ENCODE measurements at regions not wholly inside any gene's neighbourhood (a gene's known extent, or its start where the extent isn't known, plus 50 kb on each side); places are given as distances from the start of the nearest gene placed in this dataset.

DNA sequence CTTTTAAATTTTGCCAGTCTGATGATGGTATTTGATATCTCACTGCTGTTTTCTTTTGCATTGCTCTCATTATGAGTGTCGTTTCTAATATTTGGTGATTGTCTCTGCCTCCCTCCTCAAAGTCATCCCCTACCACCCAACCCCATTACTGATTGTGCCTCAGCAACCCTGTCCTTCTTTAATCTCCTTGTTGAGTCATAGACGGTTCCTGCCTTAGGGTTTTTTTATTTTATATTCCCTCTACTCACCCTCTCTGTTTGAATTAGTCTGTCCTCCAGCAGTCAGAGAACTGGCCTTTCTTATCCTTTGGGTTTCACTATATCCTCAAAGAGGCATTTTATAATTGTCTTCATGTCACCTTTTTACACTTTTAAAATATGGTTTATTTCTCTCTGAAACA is 409.3 kb upstream of the CPEB2 start:
- DNase-seq, result no peak

- peak; percentile 4 for DNase-seq
Measured at GRCh38 chr4:14596028-14596427, 406.3 kb upstream of the CPEB2 start.

DNA sequence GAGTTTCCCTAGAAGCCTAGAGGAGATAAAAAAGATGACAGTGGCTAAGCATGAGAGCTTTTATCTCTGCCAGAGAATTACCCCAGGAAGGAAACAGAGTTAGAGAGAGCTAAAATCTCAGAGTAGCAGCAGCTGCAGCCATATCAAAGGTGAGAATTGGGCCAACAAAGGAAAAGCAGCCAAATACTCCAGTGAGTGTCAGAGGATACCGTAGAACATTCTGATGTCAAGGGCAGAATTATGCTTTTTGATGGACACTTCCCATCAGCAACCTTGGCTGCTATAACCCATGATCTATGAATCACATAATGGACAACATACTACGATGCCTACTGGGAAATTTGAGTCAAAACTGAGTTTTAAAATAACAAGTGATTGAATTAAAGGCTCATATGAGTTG is 405.8 kb upstream of the CPEB2 start:
- no peak for DNase-seq

GRCh38 chr4:14596904-14597303 is 405.4 kb upstream of the CPEB2 start:
- DNase-seq, result no peak

DNA sequence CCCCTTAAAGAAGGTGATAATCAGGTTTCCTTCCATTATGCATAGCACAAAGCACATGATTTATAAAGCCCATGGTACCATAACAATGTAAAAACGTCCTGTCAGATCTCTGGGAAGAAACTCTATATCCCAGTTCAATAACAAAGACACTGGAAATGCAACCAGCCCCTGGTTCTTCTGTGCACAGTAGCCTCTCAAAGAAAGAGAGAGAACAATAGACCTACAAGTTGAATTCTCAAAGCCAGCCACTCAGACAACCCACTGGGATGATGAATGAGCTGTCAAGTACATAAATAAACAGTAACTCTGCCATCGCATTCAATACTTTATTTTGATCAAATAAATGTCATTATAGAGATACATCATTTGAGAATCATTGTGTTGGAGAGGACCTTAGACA is 400.1 kb upstream of the CPEB2 start:
- DNase-seq, result no peak

DNA sequence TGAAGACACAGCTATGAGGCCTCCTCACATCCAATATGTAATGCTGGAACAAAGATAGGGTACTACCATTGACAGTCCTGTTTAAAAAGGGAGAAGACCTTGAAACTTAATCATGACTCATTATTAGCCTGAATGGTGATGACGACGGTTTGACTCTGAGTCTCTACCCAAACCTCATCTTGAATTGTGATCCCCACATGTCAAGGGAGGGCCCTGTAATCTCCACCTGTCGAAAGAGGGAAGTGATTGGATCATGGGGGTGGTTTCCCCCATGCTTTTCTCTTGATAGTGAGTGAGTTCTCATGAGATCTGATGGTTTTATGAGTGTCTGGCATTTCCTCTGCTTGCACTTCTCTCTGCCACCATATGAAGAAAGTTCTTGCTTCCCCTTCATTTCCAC is 395.3 kb upstream of the CPEB2 start:
- no peak for DNase-seq

GRCh38 chr4:14607578-14607977 is 394.7 kb upstream of the CPEB2 start:
- no peak for DNase-seq

GRCh38 chr4:14608630-14609029 is 393.7 kb upstream of the CPEB2 start:
- no peak for DNase-seq

GRCh38 chr4:14614840-14615239 is 387.4 kb upstream of the CPEB2 start:
- no peak for DNase-seq

DNA sequence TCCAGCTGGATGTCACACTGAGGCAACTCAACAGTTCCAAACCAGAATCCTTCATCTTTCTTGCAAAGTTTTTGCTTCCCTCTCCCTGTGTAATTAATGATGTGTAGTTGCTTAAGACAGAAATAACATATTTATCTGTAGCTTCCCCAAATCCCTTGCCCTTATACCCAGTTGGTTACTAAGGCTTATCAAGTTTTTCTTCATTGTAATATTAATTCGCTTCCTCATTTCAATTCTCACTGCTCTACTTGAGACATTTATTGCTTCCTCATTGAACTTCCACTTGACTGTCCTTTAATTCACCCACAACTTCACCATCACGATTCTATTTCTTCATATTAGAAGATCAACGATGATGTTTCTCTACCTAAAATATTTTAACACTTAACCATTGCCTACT is 386.6 kb upstream of the CPEB2 start:
- peak; percentile 5 for DNase-seq

DNA sequence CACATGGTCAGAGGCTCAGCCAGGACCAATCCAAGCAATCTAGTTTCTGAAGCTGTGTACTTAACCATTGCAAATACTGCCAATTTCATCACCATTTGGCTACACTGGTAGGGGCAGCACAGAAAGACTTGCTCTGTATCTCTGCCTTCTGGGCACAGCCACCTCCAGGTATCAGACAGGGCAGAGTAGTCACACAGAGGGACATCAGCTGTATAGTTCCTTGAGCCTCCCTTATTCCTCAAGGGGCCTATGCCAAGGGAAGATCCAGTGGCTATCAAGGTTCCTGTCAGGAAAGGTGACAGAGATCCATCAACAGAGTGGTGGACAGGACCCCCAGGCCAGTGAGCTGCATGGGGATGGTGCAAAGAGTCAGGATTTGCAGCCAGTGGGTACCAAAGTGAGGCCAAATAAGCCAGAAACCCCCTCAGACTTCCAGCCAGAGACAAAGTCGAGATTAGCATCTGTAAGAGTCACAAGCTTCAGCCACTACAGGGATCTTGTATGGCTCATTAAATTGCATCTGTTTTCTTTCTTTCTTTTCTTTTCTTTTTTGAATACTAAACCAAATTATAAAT is 381.6 kb upstream of the CPEB2 start:
- no peak for DNase-seq

- DNase-seq, result no peak
Measured at GRCh38 chr4:14621731-14622463, 380.4 kb upstream of the CPEB2 start.

GRCh38 chr4:14627038-14627437 is 375.2 kb upstream of the CPEB2 start:
- DNase-seq, result no peak

DNA sequence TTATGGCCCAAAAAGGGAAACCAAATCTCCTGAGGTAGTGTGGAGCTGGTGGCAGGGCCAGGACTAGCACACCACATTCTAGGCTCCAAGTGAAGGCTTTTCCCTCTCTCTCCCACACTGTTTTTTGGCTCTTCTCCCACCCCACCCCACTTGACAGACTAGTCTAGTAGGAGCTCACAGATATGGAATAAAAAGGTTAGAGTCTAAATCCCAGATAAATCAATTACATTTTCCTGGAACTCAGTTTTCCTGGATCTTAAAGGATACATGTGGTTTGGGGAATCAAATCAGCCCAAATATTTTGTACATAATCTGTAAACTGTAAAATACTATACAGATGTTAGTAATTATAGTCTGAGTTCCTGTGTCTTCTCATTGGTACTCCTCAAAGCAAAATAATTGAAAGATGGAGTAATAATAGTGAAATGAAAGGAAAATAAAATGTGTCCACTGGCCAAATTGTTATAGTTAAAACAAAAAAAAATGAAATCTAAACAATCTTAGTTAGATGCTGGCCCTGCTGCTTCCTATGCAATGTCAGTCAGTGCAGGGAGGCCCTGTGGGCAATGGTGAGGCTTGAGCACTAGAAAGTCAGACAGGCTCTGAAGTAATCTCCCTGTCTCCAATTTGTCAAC is 370.4 kb upstream of the CPEB2 start:
- DNase-seq, result no peak

- DNase-seq, result no peak
Measured at GRCh38 chr4:14636563-14636962, 365.7 kb upstream of the CPEB2 start.

- DNase-seq, result no peak
Measured at GRCh38 chr4:14640476-14640875, 361.8 kb upstream of the CPEB2 start.

DNA sequence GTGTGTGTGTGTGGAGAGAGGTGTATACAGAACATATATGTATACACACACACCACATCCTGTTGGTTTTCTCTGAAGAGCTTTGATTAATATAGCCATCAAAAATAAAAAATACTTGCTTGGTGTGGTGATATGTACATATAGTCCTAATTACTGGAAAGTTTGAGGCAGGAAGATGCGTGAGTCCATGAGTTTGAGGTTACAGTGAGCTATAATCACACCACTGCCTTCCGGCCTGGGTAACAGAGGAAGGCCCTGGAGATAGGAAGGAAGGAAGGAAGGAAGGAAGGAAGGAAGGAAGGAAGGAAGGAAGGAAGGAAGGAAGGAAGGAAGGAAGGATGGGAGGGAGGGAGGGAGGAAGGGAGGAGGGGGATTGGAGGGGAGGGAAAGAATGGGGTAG is 360.4 kb upstream of the CPEB2 start:
- no peak for DNase-seq

DNA sequence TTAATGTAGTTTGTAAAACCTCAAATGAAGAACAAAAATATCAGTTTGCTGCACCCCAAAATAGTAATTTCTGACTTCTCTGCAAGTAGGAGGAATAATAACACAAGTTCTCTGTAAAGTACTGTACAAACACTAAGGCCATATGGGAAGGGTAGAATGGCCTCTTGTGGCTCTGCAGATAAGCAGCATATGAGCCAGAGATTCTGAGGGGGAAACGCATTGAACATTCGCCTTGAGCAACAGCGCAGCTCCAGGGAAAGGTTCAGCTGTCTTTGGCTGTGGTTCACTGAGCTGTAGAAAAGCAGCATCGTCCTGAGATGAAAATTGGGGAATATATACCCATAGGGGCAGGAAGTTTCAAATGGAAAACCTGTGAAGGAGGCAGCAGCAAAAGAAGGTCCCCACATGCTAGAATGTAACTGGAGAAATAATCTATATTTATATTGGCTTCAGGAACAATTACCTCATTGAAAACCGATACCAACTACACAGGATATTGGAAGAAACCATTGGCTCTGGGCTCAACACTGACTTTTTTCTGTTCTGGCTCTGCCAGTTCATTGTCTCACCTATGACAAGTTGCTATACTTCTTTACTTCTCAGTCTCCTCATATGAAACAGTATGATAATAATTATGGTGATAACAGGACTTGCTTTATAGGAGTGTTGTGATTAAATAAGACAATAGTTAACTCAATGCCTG is 357.6 kb upstream of the CPEB2 start:
- no peak for DNase-seq

- DNase-seq, result peak; percentile 10
Measured at GRCh38 chr4:14646831-14647230, 355.4 kb upstream of the CPEB2 start.

- no peak for DNase-seq
Measured at GRCh38 chr4:14650127-14650526, 352.2 kb upstream of the CPEB2 start.

GRCh38 chr4:14652522-14652921 is 349.8 kb upstream of the CPEB2 start:
- DNase-seq, result no peak

GRCh38 chr4:14653338-14653737 is 348.9 kb upstream of the CPEB2 start:
- DNase-seq, result no peak

DNA sequence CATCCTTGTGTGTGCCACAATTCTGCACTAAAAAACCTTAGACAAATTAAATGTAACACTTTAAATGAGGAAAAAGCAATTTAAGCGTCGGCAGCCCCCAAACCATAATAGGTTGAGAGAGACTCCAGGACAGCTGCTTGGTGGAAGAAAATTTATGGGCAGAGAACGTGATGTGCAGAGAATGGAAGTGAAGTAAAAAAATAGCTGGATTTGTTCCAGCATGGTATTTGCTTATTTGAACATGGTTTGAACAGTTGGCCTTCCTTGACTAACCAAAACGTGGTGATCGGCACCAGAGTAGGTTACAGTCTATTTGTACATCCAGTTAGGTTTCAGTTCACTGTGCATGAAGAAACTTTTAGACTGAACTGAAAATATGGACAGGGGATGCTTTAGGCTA is 343.0 kb upstream of the CPEB2 start:
- no peak for DNase-seq

- DNase-seq, result no peak
Measured at GRCh38 chr4:14667624-14668151, 334.6 kb upstream of the CPEB2 start.

Measured in hematopoietic multipotent progenitor cell treated with erythropoietin and hydrocortisone succinate and interleukin-3 and kit ligand, for 4 days (in vitro differentiated cells).